SK-MEL-5 (cell line): ENCODE measurements at regions not wholly inside any gene's neighbourhood (a gene's known extent, or its start where the extent isn't known, plus 50 kb on each side); places are given as distances from the start of the nearest gene placed in this dataset.

Experiments
- DNase-seq: peaks from one replicate; pipeline ENCODE4 v3.0.0-alpha.2; 2016; ENCODE audit warnings: low read depth, low spot score
- in situ Hi-C: cut with HindIII; loops from 2 replicates; pipeline ENCODE4 v1.10.0; 2016; ENCODE audit warnings: low sequenced_read_pairs, high pct_unique_total_duplicates, low pct_unique_long_range_greater_than_20kb

- DNase-seq = peak; percentile 79
Observed at GRCh38 chr15:23877502-23878412, 190.7 kb upstream of the NDN start.

DNA sequence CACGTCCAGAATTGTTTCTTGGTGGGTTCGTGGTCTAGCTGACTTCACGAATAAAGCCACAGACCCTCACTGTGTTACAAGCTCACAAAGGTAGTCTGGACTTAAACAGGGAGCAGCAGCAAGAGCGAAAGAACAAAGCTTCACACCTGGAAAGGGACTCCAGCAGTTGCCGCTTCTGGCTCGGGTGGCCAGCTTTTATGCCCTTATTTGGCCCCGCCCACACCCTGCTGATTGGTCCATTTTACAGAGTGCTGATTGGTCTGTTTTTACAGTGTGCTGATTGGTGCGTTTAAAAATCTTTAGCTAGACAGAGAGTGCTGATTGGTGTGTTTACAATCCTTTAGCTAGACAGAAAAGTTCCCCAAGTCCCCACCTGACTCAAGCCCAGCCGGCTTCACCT is 194.2 kb upstream of the NDN start:
- DNase-seq = no peak
- in situ Hi-C loops = no loop called here

More at GRCh38 chr15:23877502-23878412, 190.7 kb upstream of the NDN start:
- in situ Hi-C loops = no loop called here

DNA sequence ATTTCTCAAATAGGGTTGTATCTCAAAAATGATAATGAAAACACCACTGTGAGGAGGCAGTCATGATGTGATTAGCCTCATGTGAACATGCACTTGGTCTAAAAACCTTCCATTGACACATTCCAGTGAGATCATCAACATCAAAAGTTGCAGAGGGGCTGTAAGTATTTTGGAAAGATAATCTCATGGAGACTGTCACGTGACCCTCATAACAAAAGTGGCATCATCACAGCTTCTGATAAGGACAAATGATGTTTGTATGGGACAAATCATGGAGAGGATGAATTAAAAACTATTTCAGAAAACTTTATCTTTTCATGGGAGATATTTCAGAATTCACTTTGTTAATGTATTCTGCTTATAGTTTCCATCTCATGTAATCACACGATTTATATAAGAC is 203.1 kb upstream of the NDN start:
- in situ Hi-C loops = no loop called here
- DNase-seq = no peak

- no peak for DNase-seq
- in situ Hi-C loops = no loop called here
Observed at GRCh38 chr15:23897091-23897490, 210.0 kb upstream of the NDN start.

- in situ Hi-C loops = no loop called here
- DNase-seq = no peak
Observed at GRCh38 chr15:23897531-23897930, 210.4 kb upstream of the NDN start.

DNA sequence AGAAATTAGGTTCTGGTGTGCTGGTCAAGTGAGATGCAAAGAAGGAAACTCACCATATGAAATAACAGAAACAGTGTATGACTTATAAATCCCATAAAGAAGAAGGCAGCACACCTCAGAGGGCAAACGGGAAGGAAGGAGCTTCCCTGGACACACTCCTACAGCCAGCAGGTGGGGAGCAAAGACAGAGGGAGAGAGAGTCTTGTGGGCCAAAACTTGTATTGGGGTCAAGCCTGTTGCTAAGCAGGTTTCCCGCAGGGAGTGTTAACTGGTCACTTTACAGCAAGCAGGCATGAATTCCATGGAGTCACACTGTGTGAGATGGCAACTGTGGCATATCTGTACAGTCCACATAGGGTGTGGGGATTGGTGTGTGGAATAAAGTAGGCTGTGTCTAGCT is 222.9 kb upstream of the NDN start:
- in situ Hi-C loops = no loop called here
- no peak for DNase-seq

DNA sequence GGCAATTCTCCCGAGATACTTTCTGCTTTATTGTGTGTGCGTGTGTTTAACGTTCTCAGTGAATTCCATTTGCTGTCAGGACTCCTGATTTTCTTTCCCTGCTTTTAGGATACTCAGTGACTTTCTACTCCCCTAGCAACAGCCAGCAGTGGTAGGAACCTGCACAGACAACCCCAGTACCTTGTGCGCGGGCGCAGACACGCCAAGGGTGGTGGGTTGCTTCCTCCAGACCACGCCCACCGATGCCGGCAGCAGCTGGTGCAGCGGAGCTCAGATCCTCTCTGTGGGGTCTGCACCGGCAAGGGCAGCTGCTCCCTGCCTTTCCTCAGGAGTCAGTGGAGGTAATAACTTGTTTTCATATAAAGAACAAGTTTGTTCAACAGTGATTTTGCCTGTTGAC is 225.1 kb upstream of the NDN start:
- in situ Hi-C loops = no loop called here
- no peak for DNase-seq

DNA sequence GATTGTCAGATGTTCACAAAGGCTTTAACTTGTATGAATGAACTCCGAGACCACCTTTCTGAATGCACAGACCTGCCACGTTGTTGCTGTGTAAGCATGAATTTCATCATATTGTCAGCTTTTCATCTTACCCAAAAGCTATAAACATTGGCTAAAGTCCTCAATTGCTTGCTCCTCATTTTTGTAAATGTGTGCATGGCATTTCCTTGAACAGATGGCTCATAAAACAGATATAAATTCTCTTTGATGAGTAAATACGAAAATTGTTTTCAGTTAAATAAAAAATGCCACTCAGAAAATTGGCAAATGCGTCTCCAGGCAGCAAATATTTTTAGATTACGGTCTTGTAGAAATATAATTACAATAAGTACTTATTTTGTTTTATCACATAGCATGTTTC is 226.0 kb upstream of the NDN start:
- in situ Hi-C loops = no loop called here
- DNase-seq = no peak

DNA sequence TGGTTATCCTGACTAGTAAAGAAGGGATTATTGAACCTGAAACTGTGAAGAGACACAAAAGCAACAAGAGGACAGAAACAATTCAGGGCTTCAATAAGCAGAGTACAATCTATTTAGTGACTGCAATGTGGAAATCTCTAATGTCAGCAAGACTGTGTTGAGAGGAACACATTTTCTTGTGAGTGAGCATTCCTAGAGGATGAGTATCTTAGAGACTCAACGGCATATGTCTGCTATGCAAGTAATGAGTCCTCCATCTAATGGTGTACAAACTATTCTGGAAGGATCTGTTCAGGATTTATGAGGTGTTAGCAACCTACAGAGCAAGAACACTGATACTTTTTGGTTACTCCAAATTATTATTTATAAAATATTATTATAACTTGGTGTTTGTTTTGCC is 226.5 kb upstream of the NDN start:
- DNase-seq = no peak
- in situ Hi-C loops = no loop called here

GRCh38 chr15:23924686-23925085 is 237.6 kb upstream of the NDN start:
- no peak for DNase-seq

GRCh38 chr15:23954931-23955330 is 267.8 kb upstream of the NDN start:
- in situ Hi-C loops = no loop called here
- no peak for DNase-seq

More at GRCh38 chr15:23924686-23925085, 237.6 kb upstream of the NDN start:
- in situ Hi-C loops = no loop called here

- DNase-seq = no peak
Observed at GRCh38 chr15:23983500-23984259, 296.6 kb upstream of the NDN start.

GRCh38 chr15:23994273-23994672 is 307.2 kb upstream of the NDN start:
- in situ Hi-C loops = no loop called here

More at GRCh38 chr15:23983500-23984259, 296.6 kb upstream of the NDN start:
- in situ Hi-C loops = no loop called here

DNA sequence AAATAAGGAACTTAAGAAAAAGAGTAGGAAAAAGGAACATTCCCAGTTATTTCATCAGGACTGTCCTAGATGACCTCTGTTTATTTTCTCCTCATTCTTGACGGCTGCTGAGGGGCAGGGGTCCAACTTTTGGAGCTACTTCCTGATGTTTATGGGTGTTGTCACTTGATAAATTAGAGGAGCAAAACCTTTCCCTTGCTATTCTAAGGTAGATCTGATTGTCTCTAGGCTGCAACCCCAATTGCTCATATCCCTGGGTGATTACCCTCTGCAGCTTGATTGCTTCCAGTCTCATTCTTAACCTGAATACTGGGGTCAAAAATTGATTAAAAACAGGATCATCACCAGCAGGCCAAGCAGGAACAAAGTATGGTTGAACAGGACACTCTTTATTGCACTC is 311.0 kb upstream of the NDN start:
- DNase-seq = no peak
- in situ Hi-C loops = no loop called here

More at GRCh38 chr15:23994273-23994672, 307.2 kb upstream of the NDN start:
- no peak for DNase-seq

DNA sequence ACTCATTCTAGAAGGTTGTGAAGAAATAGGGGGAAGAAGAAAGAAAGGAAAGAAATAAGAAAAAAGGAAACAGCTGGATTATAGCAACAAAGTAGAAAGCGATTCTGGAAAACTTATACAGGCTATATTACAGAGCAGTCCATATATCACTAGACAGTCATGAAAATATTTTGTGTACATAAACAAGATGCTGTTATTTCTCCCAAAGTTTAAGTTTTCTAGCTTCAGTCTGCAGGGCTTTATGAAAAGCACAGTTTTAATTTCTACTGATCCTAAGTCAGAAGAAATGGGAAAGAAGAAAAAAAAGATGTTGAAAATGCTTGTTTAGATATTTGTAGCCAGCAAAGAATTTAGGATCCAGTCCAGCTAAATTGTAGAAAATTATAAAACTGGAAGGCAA is 321.4 kb upstream of the NDN start:
- in situ Hi-C loops = no loop called here

GRCh38 chr15:24017470-24017869 is 330.4 kb upstream of the NDN start:
- DNase-seq = no peak
- in situ Hi-C loops = no loop called here

More for the DNA sequence above, 321.4 kb upstream of the NDN start:
- no peak for DNase-seq

- peak; percentile 42 for DNase-seq
- in situ Hi-C loops = no loop called here
Observed at GRCh38 chr15:24039683-24040082, 352.6 kb upstream of the NDN start.

- in situ Hi-C loops = no loop called here
- DNase-seq = peak; percentile 32
Observed at GRCh38 chr15:24054547-24055245, 367.6 kb upstream of the NDN start.
